ENCODE measurements at regions not wholly inside any gene's neighbourhood (a gene's known extent, or its start where the extent isn't known, plus 50 kb on each side); places are given as distances from the start of the nearest gene placed in this dataset.

GRCh38 chr7:46214526-46214925 is 293.5 kb upstream of the IGFBP3 start:
- Mint-ChIP-seq H3K27me3 (no peaks in the 10 kb centered on the region), H3K36me3 (no peaks in the 10 kb centered on the region), H3K4me3 (no peak overlapping the region), H3K27ac (no peak overlapping the region), H3K9me3 (peaks cover 0 to 9% (median 0%) of the 10 kb centered on the region in 3 donors), H3K4me1 (no peaks in the 10 kb centered on the region)
- Histone ChIP-seq H3K36me3 (ENCODE audit: control insufficient read depth in 2 of 2, extremely low read depth in 1 of 2, insufficient read depth in 1 of 2, low read length in 1 of 2) (no peaks in the 10 kb centered on the region), H3K27ac (ENCODE audit: low read length) (no peak overlapping the region), H3K9me3 (no peaks in the 10 kb centered on the region), H3K27me3 (replicated peaks in 1 of 2; ENCODE audit: control insufficient read depth in 2 of 2, extremely low read depth in 1 of 2, insufficient read depth in 2 of 2, low read length in 1 of 2) (peaks cover 0 to 2% of the 10 kb centered on the region in 2 experiments), H3K4me1 (ENCODE audit: control insufficient read depth in 1 of 2, extremely low read depth in 1 of 2, insufficient read depth in 2 of 2, low read length in 2 of 2) (no peaks in the 10 kb centered on the region), H3K4me3 (ENCODE audit: control insufficient read depth in 1 of 2, extremely low read depth in 1 of 2, low read length in 1 of 2) (no peak overlapping the region)
- no peak for ATAC-seq (replicated peaks in 1 of 4)
- 78% methylated on average over 1 of the region's 1 CpG for WGBS (ENCODE audit: insufficient coverage)
- CTCF ChIA-PET, result no interaction called here
- no peak for DNase-seq
- POLR2A ChIA-PET, result no interaction called here

- WGBS (ENCODE audit: insufficient coverage), result 46% methylated on average over 2 of the region's 2 CpGs
- no peaks in the 10 kb centered on the region for H3K4me1 ChIP-seq (ENCODE audit: control insufficient read depth in 1 of 2, extremely low read depth in 1 of 2, insufficient read depth in 2 of 2, low read length in 2 of 2)
- Mint-ChIP-seq H3K27me3 (no peaks in the 10 kb centered on the region), H3K9me3 (peaks cover 0 to 9% (median 0%) of the 10 kb centered on the region in 3 donors), H3K4me3 (no peak overlapping the region), H3K4me1 (no peaks in the 10 kb centered on the region), H3K27ac (no peak overlapping the region), H3K36me3 (no peaks in the 10 kb centered on the region)
- no peaks in the 10 kb centered on the region for H3K36me3 ChIP-seq (ENCODE audit: control insufficient read depth in 2 of 2, extremely low read depth in 1 of 2, insufficient read depth in 1 of 2, low read length in 1 of 2)
- POLR2A ChIA-PET, result interaction anchor here in 1 of 2 donors (0.7 kb wide), 1 partner anchor 27 kb away, joined by 8 read pairs; no protein-coding TSS in a partner anchor
- ATAC-seq (replicated peaks in 1 of 4) (no peak), DNase-seq (no peak)
- no peaks in the 10 kb centered on the region for H3K9me3 ChIP-seq
- no peak overlapping the region for H3K4me3 ChIP-seq (ENCODE audit: control insufficient read depth in 1 of 2, extremely low read depth in 1 of 2, low read length in 1 of 2)
- peaks cover 0 to 2% of the 10 kb centered on the region in 2 experiments for H3K27me3 ChIP-seq (replicated peaks in 1 of 2; ENCODE audit: control insufficient read depth in 2 of 2, extremely low read depth in 1 of 2, insufficient read depth in 2 of 2, low read length in 1 of 2)
- no peak overlapping the region for H3K27ac ChIP-seq (ENCODE audit: low read length)
- CTCF ChIA-PET, result interaction anchor here in 1 of 2 donors (0.6 kb wide), 1 partner anchor 589 kb away, joined by 5 read pairs; no protein-coding TSS in a partner anchor
These were observed 292.1 kb upstream of the IGFBP3 start for GRCh38 chr7:46213154-46213537.

- Histone ChIP-seq H3K36me3 (ENCODE audit: control insufficient read depth in 2 of 2, extremely low read depth in 1 of 2, insufficient read depth in 1 of 2, low read length in 1 of 2) (no peaks in the 10 kb centered on the region), H3K27ac (ENCODE audit: low read length) (no peak overlapping the region), H3K27me3 (replicated peaks in 1 of 2; ENCODE audit: control insufficient read depth in 2 of 2, extremely low read depth in 1 of 2, insufficient read depth in 2 of 2, low read length in 1 of 2) (peaks cover 0 to 2% of the 10 kb centered on the region in 2 experiments), H3K4me3 (ENCODE audit: control insufficient read depth in 1 of 2, extremely low read depth in 1 of 2, low read length in 1 of 2) (no peak overlapping the region), H3K4me1 (ENCODE audit: control insufficient read depth in 1 of 2, extremely low read depth in 1 of 2, insufficient read depth in 2 of 2, low read length in 2 of 2) (no peaks in the 10 kb centered on the region), H3K9me3 (no peaks in the 10 kb centered on the region)
- ChIA-PET POLR2A (no interaction called here), CTCF (interaction anchor here in 1 of 2 donors (0.7 kb wide), 1 partner anchor 529 kb away, joined by 3 read pairs; no protein-coding TSS in a partner anchor)
- ATAC-seq (replicated peaks in 1 of 4), result no peak
- DNase-seq, result no peak
- WGBS (ENCODE audit: insufficient coverage), result 75% methylated on average over 4 of the region's 8 CpGs
- Mint-ChIP-seq H3K27me3 (no peaks in the 10 kb centered on the region), H3K4me3 (no peak overlapping the region), H3K9me3 (peaks cover 0 to 9% (median 0%) of the 10 kb centered on the region in 3 donors), H3K36me3 (no peaks in the 10 kb centered on the region), H3K27ac (no peak overlapping the region), H3K4me1 (no peaks in the 10 kb centered on the region)
These were observed 291.5 kb upstream of the IGFBP3 start for GRCh38 chr7:46212425-46213153.

GRCh38 chr7:46210467-46210866 is 289.4 kb upstream of the IGFBP3 start:
- no peaks in the 10 kb centered on the region for H3K36me3 Mint-ChIP-seq
- no peaks in the 10 kb centered on the region for H3K4me1 Mint-ChIP-seq
- no peak for DNase-seq
- POLR2A ChIA-PET, result no interaction called here
- peaks cover 0 to 7% (median 0%) of the 10 kb centered on the region in 3 donors for H3K9me3 Mint-ChIP-seq
- Histone ChIP-seq H3K36me3 (ENCODE audit: control insufficient read depth in 2 of 2, extremely low read depth in 1 of 2, insufficient read depth in 1 of 2, low read length in 1 of 2) (no peaks in the 10 kb centered on the region), H3K9me3 (no peaks in the 10 kb centered on the region), H3K4me3 (ENCODE audit: control insufficient read depth in 1 of 2, extremely low read depth in 1 of 2, low read length in 1 of 2) (no peak overlapping the region), H3K27ac (ENCODE audit: low read length) (no peak overlapping the region), H3K27me3 (replicated peaks in 1 of 2; ENCODE audit: control insufficient read depth in 2 of 2, extremely low read depth in 1 of 2, insufficient read depth in 2 of 2, low read length in 1 of 2) (peaks cover 0 to 2% of the 10 kb centered on the region in 2 experiments), H3K4me1 (ENCODE audit: control insufficient read depth in 1 of 2, extremely low read depth in 1 of 2, insufficient read depth in 2 of 2, low read length in 2 of 2) (no peaks in the 10 kb centered on the region)
- no peaks in the 10 kb centered on the region for H3K27me3 Mint-ChIP-seq
- CTCF ChIA-PET, result no interaction called here
- no peak overlapping the region for H3K4me3 Mint-ChIP-seq
- ATAC-seq (replicated peaks in 1 of 4), result no peak
- 75% methylated on average over 2 of the region's 3 CpGs for WGBS (ENCODE audit: insufficient coverage)
- H3K27ac Mint-ChIP-seq, result no peak overlapping the region

GRCh38 chr7:46209611-46210388 is 288.7 kb upstream of the IGFBP3 start:
- no peak overlapping the region for H3K4me3 Mint-ChIP-seq
- no peak overlapping the region for H3K4me3 ChIP-seq (ENCODE audit: control insufficient read depth in 1 of 2, extremely low read depth in 1 of 2, low read length in 1 of 2)
- H3K27ac Mint-ChIP-seq, result no peak overlapping the region
- H3K27me3 Mint-ChIP-seq, result no peaks in the 10 kb centered on the region
- no peak overlapping the region for H3K27ac ChIP-seq (ENCODE audit: low read length)
- H3K36me3 Mint-ChIP-seq, result no peaks in the 10 kb centered on the region
- WGBS (ENCODE audit: insufficient coverage), result no CpG with 5 or more reads among the region's 9 CpGs
- H3K9me3 Mint-ChIP-seq, result peaks cover 0 to 4% (median 0%) of the 10 kb centered on the region in 3 donors
- DNase-seq, result no peak
- no peaks in the 10 kb centered on the region for H3K4me1 ChIP-seq (ENCODE audit: control insufficient read depth in 1 of 2, extremely low read depth in 1 of 2, insufficient read depth in 2 of 2, low read length in 2 of 2)
- ATAC-seq (replicated peaks in 1 of 4), result no peak
- no peaks in the 10 kb centered on the region for H3K36me3 ChIP-seq (ENCODE audit: control insufficient read depth in 2 of 2, extremely low read depth in 1 of 2, insufficient read depth in 1 of 2, low read length in 1 of 2)
- ChIA-PET CTCF (no interaction called here), POLR2A (no interaction called here)
- H3K4me1 Mint-ChIP-seq, result no peaks in the 10 kb centered on the region
- peaks cover 0 to 2% of the 10 kb centered on the region in 2 experiments for H3K27me3 ChIP-seq (replicated peaks in 1 of 2; ENCODE audit: control insufficient read depth in 2 of 2, extremely low read depth in 1 of 2, insufficient read depth in 2 of 2, low read length in 1 of 2)
- H3K9me3 ChIP-seq, result no peaks in the 10 kb centered on the region

- no peak overlapping the region for H3K27ac Mint-ChIP-seq
- no peaks in the 10 kb centered on the region for H3K27me3 Mint-ChIP-seq
- ATAC-seq (replicated peaks in 1 of 4) (no peak), DNase-seq (no peak)
- CTCF ChIA-PET, result no interaction called here
- Histone ChIP-seq H3K36me3 (ENCODE audit: control insufficient read depth in 2 of 2, extremely low read depth in 1 of 2, insufficient read depth in 1 of 2, low read length in 1 of 2) (no peaks in the 10 kb centered on the region), H3K9me3 (no peaks in the 10 kb centered on the region), H3K4me3 (ENCODE audit: control insufficient read depth in 1 of 2, extremely low read depth in 1 of 2, low read length in 1 of 2) (no peak overlapping the region), H3K27me3 (replicated peaks in 1 of 2; ENCODE audit: control insufficient read depth in 2 of 2, extremely low read depth in 1 of 2, insufficient read depth in 2 of 2, low read length in 1 of 2) (peaks cover 0 to 2% of the 10 kb centered on the region in 2 experiments), H3K27ac (ENCODE audit: low read length) (no peak overlapping the region), H3K4me1 (ENCODE audit: control insufficient read depth in 1 of 2, extremely low read depth in 1 of 2, insufficient read depth in 2 of 2, low read length in 2 of 2) (no peaks in the 10 kb centered on the region)
- H3K4me3 Mint-ChIP-seq, result no peak overlapping the region
- no peaks in the 10 kb centered on the region for H3K36me3 Mint-ChIP-seq
- POLR2A ChIA-PET, result no interaction called here
- 58% methylated on average over 11 of the region's 12 CpGs for WGBS (ENCODE audit: insufficient coverage)
- no peaks in the 10 kb centered on the region for H3K4me1 Mint-ChIP-seq
- peaks cover 0 to 4% (median 0%) of the 10 kb centered on the region in 3 donors for H3K9me3 Mint-ChIP-seq
These were observed 287.8 kb upstream of the IGFBP3 start for GRCh38 chr7:46208635-46209525.

Data from T-cell (primary cell).